Astrocyte (in vitro differentiated cells and primary cell): ENCODE measurements at regions not wholly inside any gene's neighbourhood (a gene's known extent, or its start where the extent isn't known, plus 50 kb on each side); places are given as distances from the start of the nearest gene placed in this dataset.

Experiments
- CTCF ChIP-seq: IDR thresholded peaks from 2 replicates; pipeline ENCODE4 v1.5.1; 2011; ENCODE audit warnings: low read depth, mild to moderate bottlenecking, inconsistent platforms, low read length, moderate library complexity; ENCODE audit not compliant: insufficient read depth
- EZH2 ChIP-seq: IDR thresholded peaks from 2 replicates; pipeline ENCODE4 v1.6.1; 2012; ENCODE audit warnings: mild to moderate bottlenecking, low read length, inconsistent platforms; ENCODE audit not compliant: insufficient read depth

DNA sequence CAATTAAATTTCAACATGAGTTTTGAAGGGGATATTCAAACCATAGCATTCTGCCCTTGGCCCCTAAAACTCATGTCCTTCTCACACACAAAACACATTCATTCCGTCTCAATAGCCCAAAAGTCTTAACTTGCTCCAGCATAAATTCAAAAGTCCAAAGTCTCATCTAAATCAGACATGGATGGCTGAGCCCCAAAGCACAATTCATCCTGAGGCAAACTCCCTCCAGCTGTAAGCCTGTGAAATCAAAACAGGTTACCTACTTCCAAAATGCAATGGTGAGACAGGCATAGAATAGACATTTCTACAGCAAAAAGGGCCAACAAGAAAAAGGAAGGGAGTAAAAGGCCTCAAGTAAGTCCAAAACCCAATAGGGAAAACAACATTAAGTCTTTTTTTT is 245.8 kb downstream of the TTC32 start:
- no peak for TF ChIP-seq CTCF
- TF ChIP-seq EZH2 = no peak
